ENCODE measurements at regions not wholly inside any gene's neighbourhood (a gene's known extent, or its start where the extent isn't known, plus 50 kb on each side); places are given as distances from the start of the nearest gene placed in this dataset.

DNA sequence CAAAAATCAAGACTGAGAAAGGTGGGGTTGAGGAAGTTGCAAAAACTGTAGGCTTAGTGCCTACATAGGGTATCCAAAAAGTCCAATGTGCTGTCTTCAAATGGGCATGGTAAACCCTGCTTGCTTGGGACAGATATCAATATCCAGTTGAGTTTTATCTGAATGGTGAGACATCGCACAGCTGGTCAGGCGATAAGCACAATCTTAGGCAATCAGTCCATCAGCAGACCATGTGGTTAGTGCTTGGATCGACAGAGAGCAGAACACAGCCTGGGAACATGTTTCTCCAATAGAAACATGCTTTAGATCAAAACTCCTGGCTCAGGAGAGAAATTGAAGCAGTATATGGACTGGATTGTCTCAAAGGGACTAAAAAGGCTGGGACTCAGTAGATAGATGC, 151.3 kb upstream of the IPO5 start (continued):
- TF ChIP-seq, protein P1, sequence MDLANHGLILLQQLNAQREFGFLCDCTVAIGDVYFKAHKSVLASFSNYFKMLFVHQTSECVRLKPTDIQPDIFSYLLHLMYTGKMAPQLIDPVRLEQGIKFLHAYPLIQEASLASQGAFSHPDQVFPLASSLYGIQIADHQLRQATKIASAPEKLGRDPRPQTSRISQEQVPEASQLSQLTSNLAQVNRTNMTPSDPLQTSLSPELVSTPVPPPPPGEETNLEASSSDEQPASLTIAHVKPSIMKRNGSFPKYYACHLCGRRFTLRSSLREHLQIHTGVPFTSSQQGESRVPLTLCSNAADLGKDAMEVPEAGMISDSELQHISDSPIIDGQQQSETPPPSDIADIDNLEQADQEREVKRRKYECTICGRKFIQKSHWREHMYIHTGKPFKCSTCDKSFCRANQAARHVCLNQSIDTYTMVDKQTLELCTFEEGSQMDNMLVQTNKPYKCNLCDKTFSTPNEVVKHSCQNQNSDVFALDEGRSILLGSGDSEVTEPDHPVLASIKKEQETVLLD (CRISPR knock-in tag; IDR thresholded peaks at IDR 0.05; ENCODE audit: low read depth), result no peak
- TF ChIP-seq MYNN (CRISPR knock-in tag; IDR thresholded peaks at IDR 0.05; ENCODE audit: low read depth) (no peak), XBP1 (CRISPR knock-in tag; IDR thresholded peaks at IDR 0.05) (no peak), GABPB1 (CRISPR knock-in tag; IDR thresholded peaks at IDR 0.05) (no peak), ZNF772 (CRISPR knock-in tag; IDR thresholded peaks at IDR 0.05) (no peak)
- TF ChIP-seq, protein P2, sequence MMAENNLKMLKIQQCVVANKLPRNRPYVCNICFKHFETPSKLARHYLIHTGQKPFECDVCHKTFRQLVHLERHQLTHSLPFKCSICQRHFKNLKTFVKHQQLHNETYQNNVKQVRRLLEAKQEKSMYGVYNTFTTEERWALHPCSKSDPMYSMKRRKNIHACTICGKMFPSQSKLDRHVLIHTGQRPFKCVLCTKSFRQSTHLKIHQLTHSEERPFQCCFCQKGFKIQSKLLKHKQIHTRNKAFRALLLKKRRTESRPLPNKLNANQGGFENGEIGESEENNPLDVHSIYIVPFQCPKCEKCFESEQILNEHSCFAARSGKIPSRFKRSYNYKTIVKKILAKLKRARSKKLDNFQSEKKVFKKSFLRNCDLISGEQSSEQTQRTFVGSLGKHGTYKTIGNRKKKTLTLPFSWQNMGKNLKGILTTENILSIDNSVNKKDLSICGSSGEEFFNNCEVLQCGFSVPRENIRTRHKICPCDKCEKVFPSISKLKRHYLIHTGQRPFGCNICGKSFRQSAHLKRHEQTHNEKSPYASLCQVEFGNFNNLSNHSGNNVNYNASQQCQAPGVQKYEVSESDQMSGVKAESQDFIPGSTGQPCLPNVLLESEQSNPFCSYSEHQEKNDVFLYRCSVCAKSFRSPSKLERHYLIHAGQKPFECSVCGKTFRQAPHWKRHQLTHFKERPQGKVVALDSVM (CRISPR knock-in tag; IDR thresholded peaks at IDR 0.05), result no peak

DNA sequence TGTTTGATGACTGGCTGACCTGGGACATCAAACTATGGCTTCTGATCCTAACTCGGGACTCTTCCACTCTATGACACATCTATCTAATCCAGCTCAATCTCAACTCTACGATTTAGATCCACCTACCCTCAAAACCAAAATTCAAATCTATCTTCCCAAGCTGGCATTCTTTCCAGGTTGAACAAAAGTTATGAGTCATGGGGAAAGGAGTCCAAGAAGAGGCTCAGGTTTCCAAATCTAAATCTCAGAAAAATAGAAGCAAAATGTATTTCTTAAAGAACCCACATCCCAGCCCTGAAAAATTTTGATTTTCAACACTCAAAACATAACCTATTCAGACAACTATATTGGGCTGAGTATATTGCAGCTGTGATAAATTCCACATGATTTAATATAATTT, 143.9 kb upstream of the IPO5 start:
- in situ Hi-C loops (cut with HindIII; ENCODE audit: extremely low pct_ligation_motif_present, low pct_unique_long_range_greater_than_20kb) (loop anchor here (25.0 kb wide), 1 partner anchor 797 kb away; no protein-coding TSS in a partner anchor), intact Hi-C loops (cut with micrococcal nuclease; ENCODE audit: unreplicated experiment) (loop anchor here (10.0 kb wide), 1 partner anchor 225 kb away; no protein-coding TSS in a partner anchor)
- Histone ChIP-seq H4K20me1 (ENCODE audit: insufficient read depth, low read length) (no peaks in the 10 kb centered on the region), H3K9me3 (ENCODE audit: low read length) (no peaks in the 10 kb centered on the region), H3K27ac (ENCODE audit: extremely low read length, insufficient read depth, low read length) (no peak overlapping the region), H3K9ac (ENCODE audit: insufficient read depth, low read depth, low read length) (no peak overlapping the region), H3K36me3 (replicated peaks in 1 of 2; ENCODE audit: control insufficient read depth in 1 of 2, insufficient read depth in 2 of 2, low read length in 2 of 2) (no peaks in the 10 kb centered on the region), H3K27me3 (ENCODE audit: control insufficient read depth in 1 of 2, insufficient read depth in 2 of 2, low read length in 2 of 2) (no peaks in the 10 kb centered on the region; a peak in 1 of 5 replicates), H2AFZ (ENCODE audit: low read length) (no peak overlapping the region), H3K79me2 (ENCODE audit: insufficient read depth, low read length) (no peaks in the 10 kb centered on the region), H3K4me3 (replicated peaks in 1 of 3; ENCODE audit: insufficient read depth in 1 of 3, low read depth in 2 of 3, low read length in 3 of 3) (no peak overlapping the region), H3K4me1 (ENCODE audit: insufficient read depth, low read length) (no peaks in the 10 kb centered on the region), H3K4me2 (ENCODE audit: low read depth, low read length) (no peak overlapping the region)
- FAIRE-seq (no peak), ATAC-seq (no peak), DNase-seq (ENCODE audit: low spot score) (no peak)
- BruUV-seq (replicated peaks), result no TSS peak
- CTCF ChIA-PET (ENCODE audit: low intra/inter-chr PET ratio, low total read pairs), result no interaction called here
- POLR2A ChIA-PET, result no interaction called here
- 0% methylated on average over 2 of the region's 2 CpGs for WGBS (ENCODE audit: low lambda C conversion rate)
- TF ChIP-seq ZNF772 (CRISPR knock-in tag; IDR thresholded peaks at IDR 0.05), result no peak
- TF ChIP-seq ZNF777 (CRISPR knock-in tag; IDR thresholded peaks at IDR 0.05), result no peak
- TF ChIP-seq ZNF550 (CRISPR knock-in tag; IDR thresholded peaks at IDR 0.05; ENCODE audit: borderline replicate concordance), result no peak
- no peak for TF ChIP-seq ZNF556 (CRISPR knock-in tag; IDR thresholded peaks at IDR 0.05; ENCODE audit: borderline replicate concordance)
- no peak for TF ChIP-seq ZNF7 (CRISPR knock-in tag; IDR thresholded peaks at IDR 0.05)
- TF ChIP-seq, protein P3, sequence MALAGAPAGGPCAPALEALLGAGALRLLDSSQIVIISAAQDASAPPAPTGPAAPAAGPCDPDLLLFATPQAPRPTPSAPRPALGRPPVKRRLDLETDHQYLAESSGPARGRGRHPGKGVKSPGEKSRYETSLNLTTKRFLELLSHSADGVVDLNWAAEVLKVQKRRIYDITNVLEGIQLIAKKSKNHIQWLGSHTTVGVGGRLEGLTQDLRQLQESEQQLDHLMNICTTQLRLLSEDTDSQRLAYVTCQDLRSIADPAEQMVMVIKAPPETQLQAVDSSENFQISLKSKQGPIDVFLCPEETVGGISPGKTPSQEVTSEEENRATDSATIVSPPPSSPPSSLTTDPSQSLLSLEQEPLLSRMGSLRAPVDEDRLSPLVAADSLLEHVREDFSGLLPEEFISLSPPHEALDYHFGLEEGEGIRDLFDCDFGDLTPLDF (CRISPR knock-in tag; IDR thresholded peaks at IDR 0.05), result no peak
